Esophagus squamous epithelium (tissue), 5 donors: ENCODE measurements at regions not wholly inside any gene's neighbourhood (a gene's known extent, or its start where the extent isn't known, plus 50 kb on each side); places are given as distances from the start of the nearest gene placed in this dataset.

Experiments
- DNase-seq: peaks from one replicate; lab custom pipeline; 2025; lab: John Stamatoyannopoulos, UW
- H3K27ac ChIP-seq, 4 donors: fragments of 200-600 bp; sonication (generic); one replicate each; pipeline ENCODE4 v1.5.1; 2016 to 2019; ENCODE audit warnings: mild to moderate bottlenecking in 1 of 4
- H3K27me3 ChIP-seq, 4 donors: fragments of 200-600 bp; sonication (generic); 1 replicate in 3 of 4; 2 replicates in 1 of 4; pipeline versions ENCODE4 v1.5.1 to v1.6.0; 2017 to 2021; ENCODE audit warnings: antibody characterized with exemption in 1 of 4
- H3K36me3 ChIP-seq, 3 donors: fragments of 200-600 bp; sonication (generic); one replicate each; pipeline ENCODE4 v1.5.1; 2016 to 2019
- H3K4me1 ChIP-seq, 3 donors: fragments of 200-600 bp; sonication (generic); one replicate each; pipeline ENCODE4 v1.5.1; 2017 to 2019
- H3K4me3 ChIP-seq, 4 donors: fragments of 200-600 bp; sonication (generic); 1 replicate in 3 of 4; 2 replicates in 1 of 4; pipeline ENCODE4 v1.5.1; 2016 to 2019; ENCODE audit warnings: mild to moderate bottlenecking in 2 of 4, moderate library complexity in 1 of 4
- H3K9me3 ChIP-seq, 3 donors: fragments of 200-600 bp; sonication (generic); one replicate each; pipeline ENCODE4 v1.5.1; 2016 to 2019
- CTCF ChIP-seq, 6 experiments: fragments of 450-650 bp in 4 of 6; fragments of 200-600 bp in 2 of 6; sonication (generic) in 2 of 6; IDR thresholded peaks; one replicate each; pipeline ENCODE4 v1.5.1; 2016 to 2019; ENCODE audit warnings: antibody characterized with exemption in 6 of 6, mild to moderate bottlenecking in 4 of 6, moderate library complexity in 4 of 6
- POLR2A ChIP-seq, 4 donors: fragments of 450-650 bp; IDR thresholded peaks; one replicate each; pipeline ENCODE4 v1.6.1; 2017; ENCODE audit warnings: antibody characterized with exemption in 4 of 4, mild to moderate bottlenecking in 4 of 4, moderate library complexity in 3 of 4
- WGBS, 2 donors: methylation state at CpG; one replicate each; pipeline ENCODE4 v1.1.5; 2018; 5-methylcytosine and 5-hydroxymethylcytosine counted together
- intact Hi-C: fragments of 100-400 bp; cut with DNase I; formaldehyde crosslinking; loops from one replicate; pipeline ENCODE4 v1.15.0; 2022
- donor health status: DM: yes; HTN: yes; CAD: no.

DNA sequence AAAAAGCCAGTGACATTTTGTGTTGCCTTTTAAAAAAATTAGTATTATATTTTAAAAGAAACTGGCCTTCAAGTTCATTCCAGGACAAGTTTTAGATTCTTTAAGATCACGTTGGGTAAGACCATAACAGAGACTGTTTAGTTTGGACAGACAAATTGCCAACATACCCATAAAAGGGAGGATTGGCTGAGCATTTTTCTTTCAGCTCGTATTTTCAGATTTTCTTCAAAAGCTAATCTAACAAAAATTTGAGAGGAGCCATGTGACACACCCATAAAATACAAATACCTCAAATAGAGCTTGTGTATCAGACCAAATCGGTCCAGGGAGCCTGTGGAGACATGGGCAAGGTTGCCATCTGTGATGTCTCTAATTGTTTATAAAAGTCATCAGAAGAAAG, 74.6 kb upstream of the C1QTNF7 start:
- intact Hi-C loops: no loop called here

GRCh38 chr4:15354371-15355297, 73.2 kb upstream of the C1QTNF7 start:
- no peak for DNase-seq
- intact Hi-C loops: no loop called here
- Histone ChIP-seq H3K27ac (peak overlapping the region in 2 of 4 donors; percentile 36 to 39), H3K36me3 (no peaks in the 10 kb centered on the region), H3K27me3 (peaks cover 0 to 8% (median 0%) of the 10 kb centered on the region in 4 donors), H3K9me3 (no peaks in the 10 kb centered on the region), H3K4me3 (no peak overlapping the region), H3K4me1 (peaks cover 0 to 4% (median under 1%) of the 10 kb centered on the region in 3 donors)
- WGBS, 2 donors: 63 to 70% methylated on average over 8 of the region's 8 CpGs
- TF ChIP-seq POLR2A (IDR thresholded peaks at IDR 0.05) (no peak), CTCF (IDR thresholded peaks at IDR 0.05) (no peak)

More for the DNA sequence above, 74.6 kb upstream of the C1QTNF7 start:
- DNase-seq: no peak
- Histone ChIP-seq H3K4me1 (peaks cover 0 to 15% (median 9%) of the 10 kb centered on the region in 3 donors), H3K27ac (peak overlapping the region in 2 of 4 donors; percentile 36 to 42), H3K36me3 (no peaks in the 10 kb centered on the region), H3K9me3 (no peaks in the 10 kb centered on the region), H3K4me3 (no peak overlapping the region), H3K27me3 (peaks cover 0 to 8% (median 0%) of the 10 kb centered on the region in 4 donors)
- WGBS, 2 donors: 35 to 63% methylated on average over 3 of the region's 3 CpGs
- no peak for TF ChIP-seq CTCF (IDR thresholded peaks at IDR 0.05)
- no peak for TF ChIP-seq POLR2A (IDR thresholded peaks at IDR 0.05)

DNA sequence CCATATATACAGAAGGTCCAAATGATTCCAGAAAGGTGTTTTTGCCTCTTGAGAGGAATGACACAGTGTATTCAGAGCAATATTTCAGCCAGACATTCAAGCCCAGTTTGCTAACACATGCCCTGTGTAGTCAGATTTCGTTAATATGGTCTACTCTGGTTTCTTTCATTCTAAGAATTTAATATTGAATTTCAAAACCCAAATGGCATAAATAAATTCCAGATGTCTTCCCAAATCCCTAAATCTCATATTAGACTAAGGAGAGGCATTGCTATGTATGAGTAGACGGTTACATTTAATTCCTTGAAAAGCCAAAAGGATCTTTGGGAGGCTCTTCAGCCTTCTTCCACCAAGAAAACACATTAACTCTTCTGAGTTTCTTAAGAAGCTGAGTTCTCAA, 66.3 kb upstream of the C1QTNF7 start:
- WGBS, 2 donors: 84 to 89% methylated on average over 2 of the region's 2 CpGs
- H3K27ac ChIP-seq: no peak overlapping the region

DNA sequence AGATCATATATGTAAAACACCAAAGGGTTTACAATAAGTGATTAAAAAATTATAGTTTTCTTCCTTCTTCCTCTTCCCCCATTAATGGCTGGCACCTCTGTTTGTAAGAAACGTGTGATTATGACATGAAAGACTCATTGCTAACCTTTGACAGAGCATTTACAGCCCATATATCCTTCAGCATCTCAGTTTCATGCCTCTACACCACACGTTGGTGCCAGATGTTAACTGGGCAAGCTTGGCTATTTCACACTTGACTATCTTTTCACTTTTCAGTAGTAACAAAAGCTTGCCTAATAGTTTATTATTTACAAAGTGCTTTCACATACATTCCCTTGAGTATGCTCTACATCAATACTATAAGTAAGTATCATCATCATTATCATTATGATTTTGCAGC, 65.3 kb upstream of the C1QTNF7 start:
- 43 to 61% methylated on average over 2 of the region's 2 CpGs for WGBS, 2 donors

More for the DNA sequence above, 66.3 kb upstream of the C1QTNF7 start:
- Histone ChIP-seq H3K36me3 (no peaks in the 10 kb centered on the region), H3K27me3 (no peaks in the 10 kb centered on the region), H3K9me3 (no peaks in the 10 kb centered on the region), H3K4me1 (no peaks in the 10 kb centered on the region), H3K4me3 (no peak overlapping the region)
- DNase-seq: no peak
- intact Hi-C loops: no loop called here
- no peak for TF ChIP-seq POLR2A (IDR thresholded peaks at IDR 0.05)
- no peak for TF ChIP-seq CTCF (IDR thresholded peaks at IDR 0.05)

More for the DNA sequence above, 65.3 kb upstream of the C1QTNF7 start:
- no peak overlapping the region for H3K27ac ChIP-seq
- H3K9me3 ChIP-seq: no peaks in the 10 kb centered on the region
- no peaks in the 10 kb centered on the region for H3K4me1 ChIP-seq
- H3K27me3 ChIP-seq: no peaks in the 10 kb centered on the region
- TF ChIP-seq CTCF (IDR thresholded peaks at IDR 0.05): no peak
- no peak for TF ChIP-seq POLR2A (IDR thresholded peaks at IDR 0.05)
- H3K4me3 ChIP-seq: no peak overlapping the region
- no peaks in the 10 kb centered on the region for H3K36me3 ChIP-seq
- DNase-seq: no peak
- intact Hi-C loops: no loop called here
